ENCODE measurements at regions not wholly inside any gene's neighbourhood (a gene's known extent, or its start where the extent isn't known, plus 50 kb on each side); places are given as distances from the start of the nearest gene placed in this dataset.

DNA sequence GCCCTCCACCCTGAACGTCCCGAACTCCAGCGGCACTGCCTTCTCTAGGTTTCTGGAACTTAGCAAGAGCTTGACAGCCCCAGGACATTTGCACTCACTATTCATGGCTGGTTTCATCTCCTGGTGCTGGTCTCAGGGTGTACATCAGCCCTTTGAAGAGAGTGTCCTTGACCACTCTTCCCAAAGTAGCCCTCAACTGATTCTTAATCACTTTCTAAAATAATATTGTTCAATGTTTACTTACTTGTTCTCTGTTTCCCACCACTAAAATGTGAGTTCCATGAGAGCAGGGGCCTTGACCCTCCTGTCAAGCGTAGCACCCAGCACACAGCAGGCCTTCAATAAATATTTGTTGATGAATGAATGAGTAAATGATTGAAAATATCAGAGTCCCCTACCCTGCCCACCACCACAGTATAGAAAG is 262.5 kb downstream of the RHOU start:
- no peak overlapping the region for H3K9ac ChIP-seq (ENCODE audit: low read length)
- H4K5ac ChIP-seq (ENCODE audit: low read length): no peak overlapping the region
- H3K4ac ChIP-seq (ENCODE audit: low read depth, low read length): no peak overlapping the region
- no peak overlapping the region for H2BK5ac ChIP-seq (ENCODE audit: low read length)
- no peaks in the 10 kb centered on the region for H3K4me1 ChIP-seq (ENCODE audit: control insufficient read depth, low read depth, low read length)
- H3K27me3 ChIP-seq (ENCODE audit: insufficient read depth, low read length, poor library complexity): no peaks in the 10 kb centered on the region
- no peak overlapping the region for H3K23ac ChIP-seq (ENCODE audit: low read length)
- no peak for DNase-seq
- H3K18ac ChIP-seq (ENCODE audit: low read length): no peak overlapping the region
- no peaks in the 10 kb centered on the region for H3K36me3 ChIP-seq (ENCODE audit: control insufficient read depth, insufficient read depth, low read length)
- WGBS (ENCODE audit: extremely low coverage, insufficient coverage, low lambda C conversion rate): no CpG with 5 or more reads among the region's 4 CpGs
- H4K8ac ChIP-seq (ENCODE audit: low read depth, low read length): no peak overlapping the region
- H3K4me2 ChIP-seq (ENCODE audit: low read length): no peak overlapping the region
- H3K4me3 ChIP-seq (ENCODE audit: low read length): no peak overlapping the region
- H3K79me1 ChIP-seq (ENCODE audit: low read length): no peaks in the 10 kb centered on the region
- no peak overlapping the region for H2BK15ac ChIP-seq (replicated peaks; ENCODE audit: low read depth)
- no peak overlapping the region for H3K27ac ChIP-seq (ENCODE audit: low read depth, low read length)
- H2BK120ac ChIP-seq (ENCODE audit: low read depth, low read length): no peak overlapping the region
- H2AK5ac ChIP-seq (ENCODE audit: low read length): no peak overlapping the region
- H3K79me2 ChIP-seq (ENCODE audit: control insufficient read depth, insufficient read depth, low read length): no peaks in the 10 kb centered on the region
- H3K56ac ChIP-seq (ENCODE audit: low read length): no peak overlapping the region

DNA sequence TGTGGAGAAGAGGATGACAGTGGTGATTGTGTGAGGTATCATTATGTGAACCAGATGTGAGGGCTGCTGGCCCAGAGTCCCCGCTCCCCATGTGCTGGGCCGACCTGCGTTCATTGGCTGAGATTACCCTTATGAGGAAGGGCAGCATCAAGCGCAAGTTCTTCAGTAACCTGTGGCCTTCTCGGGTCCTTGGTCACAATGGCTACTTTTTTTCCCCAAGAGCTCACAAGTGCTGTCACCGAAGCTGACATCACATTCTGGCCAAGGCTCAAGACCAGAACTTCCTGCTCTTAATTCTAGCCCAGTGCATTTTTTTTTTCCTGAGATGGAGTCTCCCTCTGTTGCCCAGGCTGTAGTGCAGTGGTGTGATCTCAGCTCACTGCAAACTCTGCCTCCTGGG is 262.9 kb downstream of the RHOU start:
- no peak overlapping the region for H2BK120ac ChIP-seq (ENCODE audit: low read depth, low read length)
- H3K79me1 ChIP-seq (ENCODE audit: low read length): no peaks in the 10 kb centered on the region
- no peak overlapping the region for H3K9ac ChIP-seq (ENCODE audit: low read length)
- H3K27me3 ChIP-seq (ENCODE audit: insufficient read depth, low read length, poor library complexity): no peaks in the 10 kb centered on the region
- no peak overlapping the region for H3K4ac ChIP-seq (ENCODE audit: low read depth, low read length)
- no peak overlapping the region for H3K56ac ChIP-seq (ENCODE audit: low read length)
- H4K5ac ChIP-seq (ENCODE audit: low read length): no peak overlapping the region
- no peak overlapping the region for H3K23ac ChIP-seq (ENCODE audit: low read length)
- H3K79me2 ChIP-seq (ENCODE audit: control insufficient read depth, insufficient read depth, low read length): no peaks in the 10 kb centered on the region
- H3K4me3 ChIP-seq (ENCODE audit: low read length): no peak overlapping the region
- H2BK5ac ChIP-seq (ENCODE audit: low read length): no peak overlapping the region
- no peak overlapping the region for H2AK5ac ChIP-seq (ENCODE audit: low read length)
- no peaks in the 10 kb centered on the region for H3K36me3 ChIP-seq (ENCODE audit: control insufficient read depth, insufficient read depth, low read length)
- no peak overlapping the region for H3K4me2 ChIP-seq (ENCODE audit: low read length)
- H3K18ac ChIP-seq (ENCODE audit: low read length): no peak overlapping the region
- H3K27ac ChIP-seq (ENCODE audit: low read depth, low read length): no peak overlapping the region
- whole genome bisulfite sequencing (ENCODE audit: extremely low coverage, insufficient coverage, low lambda C conversion rate): no CpG with 5 or more reads among the region's 6 CpGs
- H4K8ac ChIP-seq (ENCODE audit: low read depth, low read length): no peak overlapping the region
- H3K4me1 ChIP-seq (ENCODE audit: control insufficient read depth, low read depth, low read length): peaks cover 3% of the 10 kb centered on the region
- no peak overlapping the region for H2BK15ac ChIP-seq (replicated peaks; ENCODE audit: low read depth)
- DNase-seq: no peak

DNA sequence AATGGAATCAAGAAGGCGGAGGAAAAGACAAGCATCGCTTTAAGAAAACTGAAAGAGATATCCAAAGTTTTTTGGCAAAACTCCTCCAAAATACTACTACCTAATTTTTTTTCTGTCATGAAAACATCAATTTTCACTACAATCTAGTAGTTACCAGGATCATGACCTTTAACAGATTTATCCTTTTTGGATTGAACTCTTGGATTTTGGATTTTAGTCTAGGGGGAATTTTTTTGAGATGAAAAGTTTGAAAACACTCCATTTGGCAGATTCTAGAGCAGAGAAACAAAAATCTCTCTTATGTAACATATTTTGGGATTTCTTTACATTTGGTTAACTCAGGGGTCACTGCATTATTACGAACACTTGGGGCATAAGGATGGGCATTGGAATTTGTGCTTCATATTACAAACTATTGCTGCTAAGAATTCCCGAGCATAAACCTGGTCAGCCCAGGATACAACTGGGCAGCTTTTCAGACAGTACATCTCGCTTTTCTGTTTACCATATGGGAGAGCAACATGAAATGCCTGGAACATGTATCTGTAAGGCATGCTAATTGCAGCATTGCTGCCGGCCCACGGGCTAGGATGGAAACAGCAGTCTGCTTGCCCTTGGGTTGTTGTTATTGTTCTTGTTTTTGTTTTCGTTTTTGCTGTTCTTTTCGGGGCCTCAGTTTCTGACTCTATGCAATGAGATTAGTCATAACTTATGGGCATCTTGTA is 264.3 kb downstream of the RHOU start:
- Histone ChIP-seq H3K23ac (ENCODE audit: low read length) (no peak overlapping the region), H3K4me2 (ENCODE audit: low read length) (no peak overlapping the region), H2AK5ac (ENCODE audit: low read length) (no peak overlapping the region), H2BK5ac (ENCODE audit: low read length) (no peak overlapping the region), H3K4me1 (ENCODE audit: control insufficient read depth, low read depth, low read length) (peaks cover 6% of the 10 kb centered on the region), H3K56ac (ENCODE audit: low read length) (no peak overlapping the region), H3K27me3 (ENCODE audit: insufficient read depth, low read length, poor library complexity) (no peaks in the 10 kb centered on the region), H4K8ac (ENCODE audit: low read depth, low read length) (no peak overlapping the region), H3K4ac (ENCODE audit: low read depth, low read length) (no peak overlapping the region), H3K27ac (ENCODE audit: low read depth, low read length) (no peak overlapping the region), H3K4me3 (ENCODE audit: low read length) (no peak overlapping the region), H3K9ac (ENCODE audit: low read length) (no peak overlapping the region), H3K79me1 (ENCODE audit: low read length) (no peaks in the 10 kb centered on the region), H3K79me2 (ENCODE audit: control insufficient read depth, insufficient read depth, low read length) (no peaks in the 10 kb centered on the region), H3K36me3 (ENCODE audit: control insufficient read depth, insufficient read depth, low read length) (no peaks in the 10 kb centered on the region), H2BK15ac (replicated peaks; ENCODE audit: low read depth) (no peak overlapping the region), H3K18ac (ENCODE audit: low read length) (no peak overlapping the region), H4K5ac (ENCODE audit: low read length) (no peak overlapping the region), H2BK120ac (ENCODE audit: low read depth, low read length) (no peak overlapping the region)
- DNase-seq: no peak
- no CpG with 5 or more reads among the region's 9 CpGs for WGBS (ENCODE audit: extremely low coverage, insufficient coverage, low lambda C conversion rate)

DNA sequence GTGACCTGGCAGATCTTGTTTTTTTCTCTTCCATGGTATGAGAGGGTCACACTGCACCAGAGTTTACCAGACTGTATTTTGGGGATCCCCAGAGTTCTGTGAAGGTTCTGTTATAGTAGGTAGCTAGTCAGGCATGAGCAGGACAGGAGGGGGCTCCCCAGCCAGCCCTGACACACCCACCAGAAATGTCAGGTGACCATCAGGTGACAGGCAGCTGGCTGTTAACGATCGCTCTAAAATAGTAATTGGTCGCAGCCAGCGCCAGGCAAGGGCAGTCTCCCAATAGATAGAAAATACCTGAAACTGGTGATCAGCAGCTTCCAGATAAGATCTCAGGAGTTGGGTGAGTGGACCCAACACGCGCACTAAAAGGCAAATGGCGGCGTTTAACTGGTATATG is 264.9 kb downstream of the RHOU start:
- no peak overlapping the region for H3K56ac ChIP-seq (ENCODE audit: low read length)
- H3K79me1 ChIP-seq (ENCODE audit: low read length): no peaks in the 10 kb centered on the region
- no peak overlapping the region for H3K23ac ChIP-seq (ENCODE audit: low read length)
- no peak overlapping the region for H2BK120ac ChIP-seq (ENCODE audit: low read depth, low read length)
- no peak overlapping the region for H3K27ac ChIP-seq (ENCODE audit: low read depth, low read length)
- H3K27me3 ChIP-seq (ENCODE audit: insufficient read depth, low read length, poor library complexity): no peaks in the 10 kb centered on the region
- no peaks in the 10 kb centered on the region for H3K79me2 ChIP-seq (ENCODE audit: control insufficient read depth, insufficient read depth, low read length)
- no peak overlapping the region for H3K9ac ChIP-seq (ENCODE audit: low read length)
- H2BK15ac ChIP-seq (replicated peaks; ENCODE audit: low read depth): no peak overlapping the region
- H3K4ac ChIP-seq (ENCODE audit: low read depth, low read length): no peak overlapping the region
- H2BK5ac ChIP-seq (ENCODE audit: low read length): no peak overlapping the region
- H4K8ac ChIP-seq (ENCODE audit: low read depth, low read length): no peak overlapping the region
- H3K4me3 ChIP-seq (ENCODE audit: low read length): no peak overlapping the region
- no peak overlapping the region for H3K4me2 ChIP-seq (ENCODE audit: low read length)
- H4K5ac ChIP-seq (ENCODE audit: low read length): no peak overlapping the region
- peaks cover 6% of the 10 kb centered on the region for H3K4me1 ChIP-seq (ENCODE audit: control insufficient read depth, low read depth, low read length)
- WGBS (ENCODE audit: extremely low coverage, insufficient coverage, low lambda C conversion rate): no CpG with 5 or more reads among the region's 8 CpGs
- H3K18ac ChIP-seq (ENCODE audit: low read length): no peak overlapping the region
- H3K36me3 ChIP-seq (ENCODE audit: control insufficient read depth, insufficient read depth, low read length): no peaks in the 10 kb centered on the region
- H2AK5ac ChIP-seq (ENCODE audit: low read length): no peak overlapping the region
- DNase-seq: no peak

DNA sequence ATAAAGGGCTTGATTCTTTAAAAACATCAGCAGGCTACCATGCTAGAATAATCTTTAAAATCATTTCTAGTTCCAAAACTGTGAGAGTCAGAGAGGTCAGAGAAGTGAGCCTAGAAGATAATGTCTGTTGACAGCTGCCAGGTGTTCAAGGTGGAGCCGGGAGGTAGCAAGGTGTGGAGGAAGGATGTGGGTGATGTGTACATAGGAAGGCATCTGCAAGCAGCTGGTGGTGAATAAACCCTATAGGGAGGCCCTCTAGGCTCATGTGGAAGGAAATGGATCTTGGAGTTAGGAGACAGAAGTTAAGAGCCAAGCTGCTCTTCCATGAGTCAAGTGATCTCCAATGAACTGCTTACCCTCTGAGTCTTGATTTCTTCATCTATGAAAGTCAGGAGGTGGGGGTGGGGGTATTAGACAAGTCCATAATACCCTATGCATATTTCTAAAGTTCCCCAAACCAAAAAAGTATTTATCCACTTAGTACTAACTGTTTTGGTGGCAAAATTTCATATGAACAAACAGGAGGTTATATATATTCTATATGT is 266.3 kb downstream of the RHOU start:
- no peak overlapping the region for H3K18ac ChIP-seq (ENCODE audit: low read length)
- no peak overlapping the region for H3K27ac ChIP-seq (ENCODE audit: low read depth, low read length)
- H3K56ac ChIP-seq (ENCODE audit: low read length): no peak overlapping the region
- no peak overlapping the region for H2BK120ac ChIP-seq (ENCODE audit: low read depth, low read length)
- no peaks in the 10 kb centered on the region for H3K36me3 ChIP-seq (ENCODE audit: control insufficient read depth, insufficient read depth, low read length)
- no peak overlapping the region for H4K5ac ChIP-seq (ENCODE audit: low read length)
- H3K23ac ChIP-seq (ENCODE audit: low read length): no peak overlapping the region
- no peak overlapping the region for H2BK5ac ChIP-seq (ENCODE audit: low read length)
- H3K27me3 ChIP-seq (ENCODE audit: insufficient read depth, low read length, poor library complexity): no peaks in the 10 kb centered on the region
- no peaks in the 10 kb centered on the region for H3K79me1 ChIP-seq (ENCODE audit: low read length)
- WGBS (ENCODE audit: extremely low coverage, insufficient coverage, low lambda C conversion rate): no CpG with 5 or more reads among the region's 1 CpG
- H3K4me1 ChIP-seq (ENCODE audit: control insufficient read depth, low read depth, low read length): peaks cover 6% of the 10 kb centered on the region
- no peak overlapping the region for H3K4me3 ChIP-seq (ENCODE audit: low read length)
- H3K79me2 ChIP-seq (ENCODE audit: control insufficient read depth, insufficient read depth, low read length): no peaks in the 10 kb centered on the region
- H2AK5ac ChIP-seq (ENCODE audit: low read length): peak overlapping the region; percentile 49
- no peak overlapping the region for H3K4me2 ChIP-seq (ENCODE audit: low read length)
- H3K4ac ChIP-seq (ENCODE audit: low read depth, low read length): no peak overlapping the region
- H3K9ac ChIP-seq (ENCODE audit: low read length): no peak overlapping the region
- DNase-seq: no peak
- H4K8ac ChIP-seq (ENCODE audit: low read depth, low read length): no peak overlapping the region
- H2BK15ac ChIP-seq (replicated peaks; ENCODE audit: low read depth): no peak overlapping the region

DNA sequence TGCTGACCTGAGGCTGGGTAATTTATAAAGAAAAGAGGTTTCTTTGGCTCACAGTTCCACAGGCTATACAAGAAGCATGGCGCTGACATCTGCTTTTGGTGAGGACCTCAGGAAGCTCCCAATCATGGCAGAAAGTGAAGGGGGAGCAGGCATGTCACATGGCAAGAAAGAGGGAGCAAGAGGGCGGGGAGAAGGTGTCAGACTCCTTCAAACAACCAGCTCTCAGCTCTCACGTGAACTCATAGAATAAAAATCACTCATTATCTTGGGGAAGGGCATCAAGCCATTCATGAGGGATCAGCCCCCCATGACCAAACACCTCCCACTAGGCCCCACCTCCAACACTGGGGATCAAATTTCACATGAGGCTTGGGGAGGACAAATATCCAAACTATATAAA is 266.8 kb downstream of the RHOU start:
- no peaks in the 10 kb centered on the region for H3K36me3 ChIP-seq (ENCODE audit: control insufficient read depth, insufficient read depth, low read length)
- H3K4me3 ChIP-seq (ENCODE audit: low read length): no peak overlapping the region
- H3K27me3 ChIP-seq (ENCODE audit: insufficient read depth, low read length, poor library complexity): no peaks in the 10 kb centered on the region
- no peak for DNase-seq
- no peak overlapping the region for H3K56ac ChIP-seq (ENCODE audit: low read length)
- H3K9ac ChIP-seq (ENCODE audit: low read length): no peak overlapping the region
- no peak overlapping the region for H3K4me2 ChIP-seq (ENCODE audit: low read length)
- H3K4ac ChIP-seq (ENCODE audit: low read depth, low read length): no peak overlapping the region
- no peak overlapping the region for H3K27ac ChIP-seq (ENCODE audit: low read depth, low read length)
- H3K79me2 ChIP-seq (ENCODE audit: control insufficient read depth, insufficient read depth, low read length): no peaks in the 10 kb centered on the region
- no peak overlapping the region for H3K18ac ChIP-seq (ENCODE audit: low read length)
- H3K4me1 ChIP-seq (ENCODE audit: control insufficient read depth, low read depth, low read length): peaks cover 6% of the 10 kb centered on the region
- no peaks in the 10 kb centered on the region for H3K79me1 ChIP-seq (ENCODE audit: low read length)
- WGBS (ENCODE audit: extremely low coverage, insufficient coverage, low lambda C conversion rate): no CpG with 5 or more reads among the region's 3 CpGs
- no peak overlapping the region for H2BK15ac ChIP-seq (replicated peaks; ENCODE audit: low read depth)
- no peak overlapping the region for H3K23ac ChIP-seq (ENCODE audit: low read length)
- no peak overlapping the region for H4K5ac ChIP-seq (ENCODE audit: low read length)
- no peak overlapping the region for H2AK5ac ChIP-seq (ENCODE audit: low read length)
- H2BK5ac ChIP-seq (ENCODE audit: low read length): no peak overlapping the region
- no peak overlapping the region for H2BK120ac ChIP-seq (ENCODE audit: low read depth, low read length)
- no peak overlapping the region for H4K8ac ChIP-seq (ENCODE audit: low read depth, low read length)

Data from mesendoderm (in vitro differentiated cells).